ENCODE measurements at regions not wholly inside any gene's neighbourhood (a gene's known extent, or its start where the extent isn't known, plus 50 kb on each side); places are given as distances from the start of the nearest gene placed in this dataset.

- TF ChIP-seq CTCF (IDR thresholded peaks at IDR 0.05) (no peak), POLR2A (IDR thresholded peaks at IDR 0.05) (no peak), EP300 (IDR thresholded peaks at IDR 0.05) (no peak)
These were observed 1106.5 kb upstream of the AUTS2 start for GRCh38 chr7:68491523-68492358.
